ENCODE measurements at regions not wholly inside any gene's neighbourhood (a gene's known extent, or its start where the extent isn't known, plus 50 kb on each side); places are given as distances from the start of the nearest gene placed in this dataset.

DNA sequence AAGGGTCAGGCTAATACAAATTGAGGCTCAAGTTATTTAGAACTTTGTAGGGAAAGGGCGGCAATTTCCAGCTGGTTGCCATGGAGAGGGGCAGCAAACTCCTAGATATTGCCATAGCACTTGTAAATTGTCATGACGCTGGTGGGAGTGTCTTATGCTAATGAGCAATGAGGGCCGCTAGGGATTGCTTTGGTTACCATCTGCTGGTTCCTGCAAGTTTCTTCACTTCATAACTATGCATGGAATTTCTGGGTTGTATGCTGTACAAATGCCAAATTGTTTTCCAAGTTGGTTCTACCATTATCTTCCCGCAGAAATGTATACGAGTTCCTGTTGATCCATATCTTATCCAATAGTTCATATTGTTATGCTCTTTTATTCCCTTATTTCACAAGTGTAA is 1339.4 kb downstream of the EFNB2 start:
- no peak for TF ChIP-seq CTCF (IDR thresholded peaks at IDR 0.05; ENCODE audit: control insufficient read depth, extremely low read depth, insufficient read depth)
- no peak overlapping the region for H3K4me3 ChIP-seq (ENCODE audit: low read depth, low read length)
- DNase-seq (ENCODE audit: low read depth): no peak

DNA sequence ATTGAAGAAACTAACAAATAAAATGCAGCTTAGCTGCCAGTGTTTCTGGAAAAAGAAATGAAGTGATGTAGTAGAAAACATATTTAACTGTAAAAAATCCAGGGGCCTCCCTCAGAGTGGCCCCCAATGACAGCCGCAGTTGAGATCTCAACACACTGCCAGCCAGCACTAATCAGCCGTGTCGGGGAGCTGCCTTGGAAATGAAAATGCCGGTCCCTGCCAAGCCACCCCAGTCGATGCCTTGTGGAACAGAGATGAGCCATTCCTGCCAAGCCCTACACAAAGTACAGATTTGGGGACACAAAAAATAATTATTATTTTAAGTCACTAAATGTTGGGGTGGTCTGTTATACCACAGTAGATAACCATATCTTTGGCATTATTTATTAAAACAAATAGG is 1342.4 kb downstream of the EFNB2 start:
- DNase-seq (ENCODE audit: low read depth): no peak
- TF ChIP-seq CTCF (IDR thresholded peaks at IDR 0.05; ENCODE audit: control insufficient read depth, extremely low read depth, insufficient read depth): no peak
- H3K4me3 ChIP-seq (ENCODE audit: low read depth, low read length): no peak overlapping the region

GRCh38 chr13:105184201-105184600 is 1351.3 kb downstream of the EFNB2 start:
- no peak overlapping the region for H3K4me3 ChIP-seq (ENCODE audit: low read depth, low read length)
- no peak for TF ChIP-seq CTCF (IDR thresholded peaks at IDR 0.05; ENCODE audit: control insufficient read depth, extremely low read depth, insufficient read depth)
- DNase-seq (ENCODE audit: low read depth): no peak

- no peak for DNase-seq (ENCODE audit: low read depth)
- TF ChIP-seq CTCF (IDR thresholded peaks at IDR 0.05; ENCODE audit: control insufficient read depth, extremely low read depth, insufficient read depth): no peak
- H3K4me3 ChIP-seq (ENCODE audit: low read depth, low read length): no peak overlapping the region
Measured at GRCh38 chr13:105177265-105177900, 1358.1 kb downstream of the EFNB2 start.

GRCh38 chr13:105170438-105170837 is 1365.0 kb downstream of the EFNB2 start:
- TF ChIP-seq CTCF (IDR thresholded peaks at IDR 0.05; ENCODE audit: control insufficient read depth, extremely low read depth, insufficient read depth): no peak
- H3K4me3 ChIP-seq (ENCODE audit: low read depth, low read length): no peak overlapping the region
- no peak for DNase-seq (ENCODE audit: low read depth)

- DNase-seq (ENCODE audit: low read depth): no peak
- no peak for TF ChIP-seq CTCF (IDR thresholded peaks at IDR 0.05; ENCODE audit: control insufficient read depth, extremely low read depth, insufficient read depth)
- no peak overlapping the region for H3K4me3 ChIP-seq (ENCODE audit: low read depth, low read length)
Measured at GRCh38 chr13:105168295-105168694, 1367.2 kb downstream of the EFNB2 start.

- TF ChIP-seq CTCF (IDR thresholded peaks at IDR 0.05; ENCODE audit: control insufficient read depth, extremely low read depth, insufficient read depth): no peak
- DNase-seq (ENCODE audit: low read depth): no peak
- no peak overlapping the region for H3K4me3 ChIP-seq (ENCODE audit: low read depth, low read length)
Measured at GRCh38 chr13:105167385-105167784, 1368.1 kb downstream of the EFNB2 start.

Data from LNCaP clone FGC (cell line).